Right renal pelvis (tissue), 4 donors: ENCODE measurements at regions not wholly inside any gene's neighbourhood (a gene's known extent, or its start where the extent isn't known, plus 50 kb on each side); places are given as distances from the start of the nearest gene placed in this dataset.

ENCODE experiments used
- DNase-seq, 4 donors: peaks; one replicate each; pipeline ENCODE4 v3.0.0-alpha.2; 2013; ENCODE audit warnings: low read depth in 4 of 4, low spot score in 3 of 4, missing footprints in 1 of 4

DNA sequence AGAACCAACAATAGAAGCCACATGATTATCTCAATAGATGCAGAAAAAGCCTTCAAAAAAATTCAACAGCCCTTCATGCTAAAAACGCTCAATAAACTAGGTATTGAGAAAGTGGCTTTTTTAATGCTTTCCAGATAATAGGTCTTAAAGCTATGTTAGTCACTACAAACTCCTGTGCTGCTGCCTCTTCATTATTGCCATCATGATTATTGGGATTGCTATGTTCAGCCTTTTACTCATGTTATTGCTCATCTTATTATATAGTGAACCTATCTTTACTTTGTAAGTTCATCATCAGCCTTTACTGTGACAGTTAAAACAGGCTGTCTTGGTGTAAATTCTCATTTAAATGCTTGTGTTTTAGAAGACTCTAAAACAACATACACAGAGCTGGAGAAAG, 1557.2 kb upstream of the ZEB2 start:
- no peak for DNase-seq

DNA sequence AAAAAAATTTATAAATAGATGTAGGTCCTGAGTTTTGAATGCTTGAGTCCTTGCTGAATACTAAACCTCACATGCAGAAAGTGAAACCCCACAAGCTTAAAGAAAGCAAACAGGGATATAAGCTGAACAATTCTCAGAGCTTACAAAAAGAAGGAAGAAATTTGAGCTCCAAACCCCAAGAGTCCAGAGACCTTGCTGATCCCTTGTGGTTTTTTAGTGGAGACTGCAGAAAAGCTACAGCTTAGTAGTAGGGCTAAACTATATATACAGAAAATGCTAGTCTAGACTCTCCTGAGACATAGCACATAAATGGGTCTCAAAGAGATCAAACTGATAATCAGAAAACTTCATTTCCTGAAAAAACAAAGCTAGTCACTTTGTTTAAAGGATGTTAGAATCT, 1548.1 kb upstream of the ZEB2 start:
- DNase-seq = no peak

DNA sequence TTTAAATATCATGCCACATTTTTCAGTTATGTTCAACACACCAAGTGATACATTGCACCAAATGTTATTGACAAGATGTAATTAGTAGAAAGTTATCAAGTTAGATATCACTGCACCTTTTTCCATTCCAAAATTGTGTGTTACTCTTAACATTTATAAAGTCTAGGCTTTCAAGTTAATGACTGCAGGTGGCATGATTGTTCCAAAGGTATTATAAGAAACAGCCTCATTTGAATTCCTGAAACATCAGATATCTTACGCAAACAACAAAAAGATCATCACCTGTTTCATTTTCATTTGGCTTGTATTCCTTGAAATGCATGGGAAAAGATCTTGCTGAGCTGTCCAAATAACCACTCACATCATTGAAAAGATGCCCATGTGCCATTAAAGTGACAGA, 1528.2 kb upstream of the ZEB2 start:
- DNase-seq = no peak

DNA sequence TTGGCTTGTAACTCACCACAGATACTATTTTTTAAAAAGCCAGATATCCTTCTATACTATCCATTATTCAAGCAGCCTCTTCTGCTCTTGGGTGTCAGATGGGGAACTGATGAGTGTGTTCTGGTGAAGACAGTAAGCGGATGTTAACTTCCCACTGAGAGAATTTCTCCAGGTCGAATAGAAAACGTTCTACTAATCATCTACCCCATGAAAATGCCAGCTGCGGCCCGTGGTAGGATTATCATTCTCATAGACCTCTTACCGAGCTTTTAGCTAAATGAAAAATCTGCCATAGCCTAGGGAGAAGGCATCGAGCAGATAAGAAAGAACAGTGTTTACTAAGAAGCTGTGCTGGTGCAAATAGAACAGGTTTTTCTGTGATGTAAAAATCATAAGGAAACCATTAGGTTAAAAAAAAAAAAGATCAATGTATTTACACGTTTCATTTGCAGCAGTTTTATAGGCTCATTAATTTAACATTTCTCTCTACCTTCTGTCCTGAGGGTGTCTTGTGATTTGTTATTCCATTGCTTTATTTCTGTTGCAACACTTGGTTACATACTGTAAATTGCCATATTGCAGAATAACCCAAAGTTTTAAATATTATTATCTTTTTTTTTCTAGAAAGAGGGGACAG, 1521.5 kb upstream of the ZEB2 start:
- DNase-seq = no peak

DNA sequence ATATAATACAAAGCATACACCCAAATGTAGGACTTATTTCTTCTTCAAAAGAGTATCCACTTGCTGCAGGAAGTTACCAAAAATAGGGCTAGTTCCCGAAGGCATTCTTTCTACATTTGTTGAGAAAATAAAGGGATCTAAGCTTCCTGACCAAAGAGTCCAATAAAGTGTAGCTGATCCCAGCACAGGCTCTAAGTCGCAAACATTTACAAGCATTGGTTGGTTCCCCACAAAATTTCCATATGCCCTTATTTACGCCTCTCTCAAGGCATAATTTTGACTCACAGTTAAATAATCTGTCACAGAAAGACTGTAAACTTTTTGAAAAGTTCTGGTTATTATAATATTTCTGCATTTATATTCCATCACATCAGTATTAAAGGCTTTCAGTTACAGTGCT, 1520.1 kb upstream of the ZEB2 start:
- no peak for DNase-seq

DNA sequence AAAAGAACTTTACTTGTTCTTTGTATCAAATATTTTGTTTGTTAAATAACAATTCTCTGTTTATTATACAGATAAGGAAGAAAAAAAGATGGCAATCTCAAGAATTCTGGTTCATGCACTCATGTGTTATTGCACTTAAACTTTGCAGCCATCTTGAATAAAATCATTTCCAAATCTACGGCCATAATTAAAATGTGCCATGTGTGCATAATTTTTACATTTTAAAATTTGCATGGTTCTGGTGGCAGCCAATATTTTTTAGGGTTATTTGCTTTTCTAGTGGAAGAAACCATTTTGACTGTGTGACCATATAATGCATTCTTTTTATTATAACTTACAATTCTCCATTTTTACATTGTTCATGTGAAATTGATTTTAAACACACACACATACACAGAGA, 1518.1 kb upstream of the ZEB2 start:
- DNase-seq = no peak

DNA sequence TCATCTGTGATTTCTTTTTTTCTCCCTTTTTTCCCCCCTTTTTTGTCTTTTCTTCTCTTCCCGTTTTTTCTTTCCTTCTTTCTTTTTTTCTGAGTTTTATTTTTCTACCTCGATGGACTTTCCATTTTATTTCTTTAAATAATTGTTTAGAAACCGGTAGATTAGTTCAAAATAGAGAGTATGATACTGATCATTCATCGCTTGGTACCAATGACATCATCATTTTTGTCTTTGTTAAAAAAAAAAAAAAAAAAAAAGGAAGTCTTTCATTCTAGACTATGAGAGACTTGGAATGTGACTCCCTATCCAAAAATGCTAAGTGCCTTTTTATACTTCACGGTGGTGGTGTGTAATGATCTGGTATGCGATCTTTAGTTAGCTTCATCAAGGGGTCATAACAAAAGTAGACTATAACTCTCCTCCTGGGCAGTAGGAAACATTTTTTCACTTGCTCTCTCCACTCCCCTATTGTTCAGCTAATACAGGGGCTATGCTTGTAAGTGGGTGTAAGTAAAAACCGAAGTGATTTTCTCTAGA, 1517.5 kb upstream of the ZEB2 start:
- DNase-seq = no peak

DNA sequence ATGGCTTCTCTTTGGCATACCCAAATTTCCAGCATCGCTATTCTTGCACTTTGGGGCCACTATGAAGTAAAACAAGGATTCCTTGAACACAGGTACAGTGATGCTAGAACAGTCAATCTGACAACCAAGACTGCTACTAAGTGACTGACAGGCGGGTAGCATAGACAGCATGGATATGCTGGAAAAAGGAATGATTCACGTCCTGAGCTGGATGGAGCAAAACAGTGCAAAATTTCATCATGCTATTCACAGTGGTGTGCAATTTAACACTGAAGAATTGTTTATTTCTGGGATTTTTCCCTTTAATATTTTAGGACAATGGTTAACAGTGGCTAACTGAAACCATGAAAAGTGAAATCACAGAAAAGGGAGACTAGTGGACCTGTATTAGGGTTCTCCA, 1511.2 kb upstream of the ZEB2 start:
- DNase-seq = no peak

DNA sequence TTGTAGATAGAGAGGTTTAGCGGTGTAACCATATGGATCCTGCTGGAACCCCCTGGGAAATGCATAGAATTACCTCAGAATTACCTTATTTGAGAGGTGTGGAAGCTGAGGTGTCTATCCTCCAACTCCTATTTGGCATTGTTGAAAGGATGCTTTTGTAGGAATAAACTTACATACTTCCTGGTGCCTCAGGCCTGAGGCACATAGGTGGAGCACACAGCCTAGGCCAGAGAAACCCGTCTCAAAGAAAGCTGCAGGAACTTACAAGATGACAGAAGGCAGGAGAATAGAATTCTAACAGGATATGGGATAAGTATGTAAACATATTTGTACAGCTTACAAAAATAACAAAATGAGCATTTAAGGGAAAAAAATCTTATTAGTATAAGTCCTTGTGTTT, 1507.2 kb upstream of the ZEB2 start:
- no peak for DNase-seq

DNA sequence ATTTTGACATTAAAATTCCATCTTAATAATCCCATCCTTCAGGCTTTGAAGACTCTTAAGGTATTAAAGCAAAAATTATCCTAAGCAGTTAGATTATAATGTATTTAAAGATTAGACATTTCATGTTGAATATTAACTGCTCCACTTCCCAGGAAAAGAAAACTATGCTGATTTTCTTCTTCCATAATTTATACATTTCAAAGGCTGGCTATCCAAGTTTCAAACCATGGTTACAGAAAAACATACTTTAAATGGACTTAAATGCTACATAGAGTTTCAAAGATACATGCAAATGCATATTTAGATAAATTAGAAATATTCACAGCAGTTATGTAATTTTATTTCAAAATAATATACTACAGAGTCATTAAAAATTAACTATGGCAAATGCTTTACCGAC, 1505.6 kb upstream of the ZEB2 start:
- no peak for DNase-seq

DNA sequence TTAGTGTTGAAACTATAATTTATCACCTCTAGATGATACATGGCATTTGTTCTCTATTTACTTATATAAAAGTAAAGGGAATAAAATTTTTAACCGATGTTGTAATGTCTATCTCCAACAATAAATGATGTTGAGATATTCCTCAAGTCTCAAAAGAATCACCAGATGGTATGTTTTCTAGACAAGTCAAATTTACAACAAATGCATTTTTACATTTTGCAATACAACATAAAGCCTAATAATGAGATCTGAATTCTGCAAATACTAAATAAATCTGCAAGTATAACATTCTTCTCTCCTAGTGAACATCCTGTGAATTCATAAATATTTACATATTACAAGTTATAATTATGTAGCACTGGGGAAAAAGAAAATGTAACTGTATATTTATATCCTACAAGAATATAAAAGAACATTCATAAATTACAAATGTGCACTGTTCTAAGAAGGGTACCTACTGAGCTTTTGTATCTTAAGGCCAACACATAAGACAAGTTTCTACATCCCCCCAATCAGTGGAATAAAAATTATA, 1504.4 kb upstream of the ZEB2 start:
- DNase-seq = no peak

DNA sequence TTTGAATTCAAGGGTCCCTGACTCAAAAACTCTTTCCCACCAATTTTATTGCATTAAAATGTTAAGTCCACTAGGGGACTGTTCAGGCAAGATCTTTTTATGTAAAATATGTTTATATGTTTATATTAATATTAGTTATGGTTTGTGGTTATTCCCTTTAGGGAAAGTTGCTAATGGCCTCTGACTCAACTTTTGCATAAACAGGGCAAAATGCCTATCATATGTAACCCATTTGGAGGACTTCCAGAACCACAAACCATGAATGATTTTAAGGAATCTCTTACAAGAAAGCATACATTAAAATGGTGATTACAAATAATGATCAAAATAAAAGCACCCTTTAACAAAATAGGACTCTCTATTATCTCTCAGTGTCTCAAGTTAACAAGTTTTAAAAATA, 1484.5 kb upstream of the ZEB2 start:
- DNase-seq = no peak

DNA sequence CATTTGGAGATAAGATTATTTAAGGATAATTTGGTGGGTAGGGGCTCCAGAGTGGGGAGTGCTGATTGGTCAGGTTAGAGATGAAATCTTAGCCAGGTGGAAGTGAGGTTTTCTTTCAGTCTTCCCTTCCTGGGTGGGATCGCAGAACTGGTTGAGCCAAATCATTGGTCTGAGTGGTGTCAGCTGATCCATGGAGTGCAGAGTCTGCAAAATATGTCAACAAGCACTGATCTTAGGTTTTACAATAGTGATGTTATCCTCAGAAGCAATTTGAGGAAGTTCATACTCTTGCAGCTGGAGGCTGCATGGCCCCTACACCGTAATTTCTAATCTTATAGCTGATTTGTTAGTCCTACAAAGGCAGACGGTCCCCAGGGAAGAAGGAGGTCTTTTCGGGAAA, 1483.4 kb upstream of the ZEB2 start:
- no peak for DNase-seq

DNA sequence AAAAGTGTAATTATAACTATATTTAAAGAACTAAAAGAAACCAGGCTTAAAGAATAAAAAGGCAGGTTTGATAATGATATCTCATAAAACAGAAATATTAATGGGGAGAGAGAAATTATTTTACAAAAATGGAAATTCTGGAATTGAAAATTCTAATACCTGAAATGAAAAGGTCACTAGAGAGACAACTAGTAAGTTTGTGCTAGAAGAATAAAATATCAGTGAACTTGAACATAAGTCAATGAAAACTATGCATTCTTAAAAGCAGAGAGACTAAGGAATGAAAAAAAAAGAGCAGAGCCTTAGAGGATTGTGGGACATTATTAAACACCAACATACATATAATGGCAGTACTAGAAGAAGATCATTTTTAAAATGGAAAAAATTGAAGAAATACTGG, 1475.0 kb upstream of the ZEB2 start:
- no peak for DNase-seq

DNA sequence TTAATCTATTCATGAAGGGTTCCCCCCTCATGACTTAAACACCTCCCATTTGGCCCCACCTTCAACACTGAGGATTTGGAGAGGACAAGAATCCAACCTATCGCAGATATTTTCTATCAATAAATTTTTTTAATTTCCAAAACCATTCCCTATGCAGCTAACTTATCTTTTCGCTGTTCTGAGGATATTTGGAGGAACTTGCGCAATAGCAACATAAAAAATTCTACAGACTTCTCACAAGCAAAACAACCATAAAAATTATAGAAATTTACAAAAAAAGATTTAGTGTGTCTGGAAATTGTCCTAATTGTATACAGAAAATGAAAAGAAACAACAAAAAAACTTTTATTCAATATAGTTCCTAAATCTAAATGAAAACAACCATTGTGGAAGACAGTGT, 1472.7 kb upstream of the ZEB2 start:
- DNase-seq = no peak

DNA sequence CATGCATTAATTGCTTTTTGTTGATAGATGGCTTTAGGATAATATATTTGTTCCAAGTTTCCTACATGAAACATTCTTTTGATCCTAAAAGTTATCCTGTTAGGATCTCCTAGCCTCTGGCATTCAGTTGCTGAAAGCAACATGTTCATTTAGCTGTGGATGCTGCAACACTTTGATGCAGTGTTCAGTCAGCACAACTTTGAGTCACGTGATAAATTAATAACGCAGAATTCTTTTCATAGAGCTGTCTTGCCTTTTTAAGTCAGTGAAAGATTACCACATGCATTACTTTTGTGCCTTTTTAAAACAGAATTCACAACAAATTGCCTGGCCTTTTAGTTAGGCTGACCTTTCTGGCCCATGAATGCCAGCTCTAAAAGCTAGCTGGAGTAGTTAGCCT, 1467.9 kb upstream of the ZEB2 start:
- DNase-seq = no peak

DNA sequence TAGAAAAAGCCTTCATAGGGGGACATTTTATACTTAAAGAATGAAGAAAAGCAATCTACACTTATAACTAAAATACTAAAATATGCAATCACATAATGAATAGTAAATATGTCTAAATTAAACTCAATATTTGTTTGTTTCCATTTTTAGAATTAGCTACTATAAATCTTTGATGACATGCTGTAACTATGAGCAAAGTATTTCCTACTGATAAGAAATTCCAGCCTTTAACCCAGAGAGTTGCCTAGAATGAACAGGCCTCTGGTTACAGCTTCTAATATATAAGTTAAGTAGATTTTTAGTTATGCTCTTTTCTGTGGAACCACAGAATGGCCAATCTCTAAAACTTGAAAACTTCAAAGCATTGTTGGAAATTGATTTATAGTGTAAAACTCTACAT, 1465.6 kb upstream of the ZEB2 start:
- DNase-seq = no peak

DNA sequence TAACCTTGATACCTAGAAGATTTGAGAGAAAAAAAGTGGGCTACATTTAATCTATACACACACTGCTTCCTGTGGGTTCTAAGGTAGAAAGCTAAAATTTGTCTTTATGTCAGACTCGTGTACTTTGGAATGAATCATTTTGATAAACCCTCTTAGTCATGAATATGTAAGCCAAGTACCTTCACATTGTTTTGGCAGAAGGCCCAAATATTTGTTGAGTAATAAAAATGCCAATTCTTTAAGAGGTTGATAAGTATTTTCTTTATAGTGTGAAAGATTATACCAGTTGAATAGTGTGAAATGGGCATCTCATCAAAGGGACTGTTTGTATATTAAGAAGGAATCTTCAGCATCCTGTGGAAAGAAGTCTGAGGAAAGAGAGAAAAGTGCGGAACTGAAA, 1464.7 kb upstream of the ZEB2 start:
- no peak for DNase-seq

DNA sequence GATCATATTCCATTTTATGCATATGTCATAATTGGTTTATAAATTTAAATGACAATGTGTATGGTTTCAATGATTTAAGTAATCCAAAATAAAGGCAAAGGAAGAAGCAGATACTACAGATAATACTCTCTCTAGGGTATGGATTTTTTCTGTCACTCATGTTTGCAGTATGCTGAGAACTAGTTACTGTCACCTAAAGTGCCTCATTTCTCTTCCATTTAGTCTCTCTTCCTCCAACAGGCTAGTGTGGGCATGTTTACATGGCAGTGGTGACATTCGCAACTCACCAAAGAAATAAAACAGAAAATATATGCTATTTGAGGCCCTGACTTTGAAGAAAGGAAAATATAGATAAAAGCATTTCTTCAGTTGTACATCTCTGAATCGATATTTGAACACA, 1460.4 kb upstream of the ZEB2 start:
- DNase-seq = no peak

DNA sequence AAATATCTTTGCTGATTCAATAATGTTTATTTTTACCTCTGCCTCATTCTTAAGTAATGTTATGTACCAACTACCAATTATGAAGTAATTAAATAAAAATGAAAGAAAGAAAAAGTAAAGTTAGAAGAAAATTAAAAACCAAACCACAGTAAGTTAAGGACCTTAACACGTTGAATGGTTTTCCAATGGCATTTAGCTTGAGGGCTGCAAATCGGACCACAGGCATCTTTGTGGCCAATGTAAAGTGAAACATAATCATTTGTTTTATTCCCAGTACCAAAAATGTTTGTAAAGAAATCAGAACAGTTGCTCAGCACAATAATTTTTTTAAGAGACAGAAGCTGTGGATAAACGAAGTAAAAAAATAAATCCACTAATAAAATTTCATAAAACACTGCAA, 1455.5 kb upstream of the ZEB2 start:
- no peak for DNase-seq

DNA sequence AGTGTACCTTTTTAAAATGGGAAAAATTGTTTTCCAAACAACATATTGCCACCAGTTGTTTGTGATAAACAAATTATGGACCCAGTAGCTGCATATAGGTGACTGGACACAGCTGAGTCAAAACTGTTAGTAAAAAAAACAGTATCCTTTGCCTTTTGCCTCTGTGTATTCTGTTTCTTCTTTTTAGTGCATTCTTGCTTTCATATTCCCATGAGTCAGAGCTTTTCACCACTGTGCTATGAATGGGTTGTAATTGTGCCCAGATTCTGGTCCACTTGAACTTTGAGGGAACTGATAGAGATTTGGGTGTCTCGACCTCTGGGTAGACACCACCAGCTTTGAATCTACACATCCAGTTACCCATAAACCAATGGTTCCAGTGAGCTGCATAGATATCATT, 1441.9 kb upstream of the ZEB2 start:
- DNase-seq = no peak

DNA sequence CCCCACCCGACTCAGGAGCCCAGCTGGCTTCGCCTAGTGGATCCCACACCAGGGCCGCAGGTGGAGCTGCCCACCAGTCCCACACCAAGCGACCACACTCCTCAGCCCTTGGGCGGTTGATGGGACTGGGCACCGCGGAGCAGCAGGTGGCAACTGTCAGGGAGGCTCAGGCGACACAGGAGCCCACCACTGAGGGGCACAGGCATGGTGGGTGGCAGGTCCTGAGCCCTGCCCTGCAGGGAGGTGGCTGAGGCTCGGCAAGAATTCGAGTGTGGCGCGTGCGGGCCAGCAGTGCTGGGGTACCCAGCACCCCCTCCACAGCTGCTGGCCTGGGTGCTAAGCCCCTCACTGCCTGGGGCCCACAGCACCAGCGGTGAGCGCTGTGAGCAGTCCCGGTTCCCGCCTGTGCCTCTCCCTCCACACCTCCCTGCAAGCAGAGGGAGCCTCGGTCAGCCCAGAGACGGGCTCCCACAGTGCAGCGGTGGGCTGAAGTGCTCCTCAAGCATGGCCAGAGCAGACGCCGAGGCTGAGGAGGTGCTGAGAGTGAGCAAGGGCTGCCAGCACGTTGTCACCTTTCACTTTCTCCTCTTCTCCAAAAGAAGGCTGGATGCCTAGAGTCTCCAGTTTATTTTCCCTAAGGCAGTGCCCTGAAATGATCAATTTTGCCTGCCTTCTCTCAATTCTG, 1440.7 kb upstream of the ZEB2 start:
- no peak for DNase-seq
